GM21786 (cell line): ENCODE measurements at regions not wholly inside any gene's neighbourhood (a gene's known extent, or its start where the extent isn't known, plus 50 kb on each side); places are given as distances from the start of the nearest gene placed in this dataset.
A peak's percentile ranks its signal among the peaks of the same experiment; 100 is the strongest.

Experiments used
- ATAC-seq: cut with Tn5 transposase; IDR thresholded peaks from one replicate; pipeline ENCODE4 v1.9.1; 2021; ENCODE audit not compliant: unreplicated experiment

DNA sequence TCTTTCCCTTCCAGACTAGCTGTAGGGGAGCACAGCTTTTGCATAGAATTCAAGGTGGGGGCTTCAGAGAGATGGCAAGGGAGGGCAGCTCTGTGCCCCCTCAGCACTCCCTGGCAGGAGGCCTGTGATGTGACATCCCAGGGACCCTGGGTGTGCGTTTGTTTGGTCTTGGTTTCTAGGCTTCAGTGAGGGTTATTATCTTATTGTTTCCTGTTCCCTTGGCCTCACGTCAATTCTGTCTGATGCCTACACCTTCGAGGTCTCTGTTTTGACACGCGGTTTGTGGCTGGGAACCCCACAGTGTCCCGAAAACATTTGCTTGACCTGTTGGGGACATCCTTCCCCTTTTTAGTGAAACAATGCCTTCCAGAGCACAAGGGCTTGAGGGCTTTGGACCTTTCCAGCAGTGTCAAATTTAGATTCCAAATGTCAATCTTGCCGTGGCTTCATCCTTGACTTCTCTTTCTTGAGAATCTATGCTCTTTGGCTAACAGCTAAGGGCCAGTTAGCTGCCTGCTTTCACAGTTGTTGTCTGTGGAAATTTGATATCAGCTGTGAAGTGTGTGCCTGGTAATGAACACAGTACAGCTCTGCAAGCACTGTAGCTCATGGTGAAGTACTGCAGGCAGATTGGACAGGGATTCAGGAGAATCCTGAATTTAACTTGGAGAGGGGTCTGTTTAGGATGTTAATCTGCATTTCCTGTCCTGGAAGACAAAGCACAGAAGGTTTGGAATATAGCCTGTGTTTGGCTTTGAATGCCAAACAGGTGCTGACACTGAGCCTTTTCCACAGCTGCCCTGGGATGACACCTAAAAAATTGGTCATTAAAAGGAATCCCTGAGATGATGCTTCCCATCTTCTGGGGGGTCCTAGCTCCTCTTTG lies 108.2 kb upstream of the CXCR4 start:
- ATAC-seq: peak; percentile 64

DNA sequence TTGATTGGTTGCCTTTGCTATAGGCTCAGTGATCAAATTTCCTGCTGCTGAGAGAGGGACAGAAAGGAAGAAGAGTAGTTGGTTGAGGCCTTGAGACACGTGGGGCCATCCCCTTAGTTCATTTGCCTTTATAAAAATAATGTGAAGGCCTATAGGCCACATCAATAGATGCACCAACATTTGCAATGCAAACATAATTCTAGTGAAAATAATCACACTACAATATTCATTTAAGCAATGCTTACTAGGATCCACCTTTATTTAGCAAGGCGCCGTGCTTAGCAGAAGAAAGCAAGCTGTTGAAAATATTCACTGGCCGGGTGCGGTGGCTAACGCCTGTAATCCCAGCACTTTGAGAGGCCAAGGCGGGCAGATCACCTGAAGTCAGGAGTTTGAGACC lies 105.3 kb upstream of the CXCR4 start:
- ATAC-seq: no peak

DNA sequence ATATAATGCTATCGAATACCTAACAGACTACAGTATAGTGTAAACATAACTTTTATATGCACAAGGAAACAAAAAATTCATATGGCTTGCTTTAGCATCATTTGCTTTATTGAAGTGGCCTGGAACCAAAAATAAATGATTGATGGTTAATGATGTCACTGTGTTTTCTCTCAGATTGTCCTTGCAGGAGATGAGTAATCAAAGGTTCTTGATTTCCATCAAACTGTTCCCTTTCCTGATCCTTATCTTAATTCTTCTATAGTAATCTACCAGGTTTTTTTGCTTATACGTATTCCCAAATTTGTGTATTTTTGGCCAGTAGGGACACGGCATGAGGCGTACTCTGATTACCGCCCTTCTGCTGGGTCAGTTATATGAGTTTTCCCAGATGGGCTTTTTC lies 104.9 kb upstream of the CXCR4 start:
- no peak for ATAC-seq

DNA sequence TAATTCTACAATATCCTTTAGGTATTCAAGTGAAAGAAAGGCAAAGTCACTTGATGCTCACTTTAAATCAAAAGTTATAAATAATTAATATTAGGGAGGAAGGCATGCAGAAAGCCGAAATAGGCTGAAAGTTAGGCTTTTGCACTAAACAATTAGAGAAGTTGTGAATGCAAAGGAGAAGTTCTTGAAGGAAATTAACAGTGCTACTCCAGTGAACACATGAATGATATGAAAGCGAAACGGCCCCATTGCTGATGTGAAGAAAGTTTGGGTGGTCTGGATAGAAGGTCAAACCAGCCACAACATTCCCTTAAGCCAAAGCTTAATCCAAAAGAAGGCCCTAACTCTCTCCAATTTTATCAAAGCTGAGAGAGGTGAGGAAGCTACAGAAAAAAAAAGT lies 103.1 kb upstream of the CXCR4 start:
- no peak for ATAC-seq

DNA sequence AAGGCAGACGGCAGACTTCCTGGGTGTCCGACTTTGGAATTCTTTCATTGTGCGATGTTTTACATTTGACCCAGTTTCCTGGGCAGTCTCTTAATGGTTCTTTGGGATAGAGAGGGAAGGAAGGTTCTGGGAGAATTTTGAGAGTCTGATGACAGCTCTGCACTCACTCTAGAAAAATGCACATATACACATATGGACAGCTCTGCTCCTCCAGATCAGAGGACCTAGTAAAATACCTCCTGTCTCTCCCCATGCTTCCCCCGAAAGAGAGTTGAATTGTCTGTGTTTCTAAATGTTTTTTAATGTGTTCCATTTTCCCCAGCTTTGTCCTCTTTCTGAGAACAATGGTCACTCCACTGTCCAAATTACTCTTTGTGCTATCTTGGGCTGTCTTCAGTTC lies 102.0 kb upstream of the CXCR4 start:
- no peak for ATAC-seq

DNA sequence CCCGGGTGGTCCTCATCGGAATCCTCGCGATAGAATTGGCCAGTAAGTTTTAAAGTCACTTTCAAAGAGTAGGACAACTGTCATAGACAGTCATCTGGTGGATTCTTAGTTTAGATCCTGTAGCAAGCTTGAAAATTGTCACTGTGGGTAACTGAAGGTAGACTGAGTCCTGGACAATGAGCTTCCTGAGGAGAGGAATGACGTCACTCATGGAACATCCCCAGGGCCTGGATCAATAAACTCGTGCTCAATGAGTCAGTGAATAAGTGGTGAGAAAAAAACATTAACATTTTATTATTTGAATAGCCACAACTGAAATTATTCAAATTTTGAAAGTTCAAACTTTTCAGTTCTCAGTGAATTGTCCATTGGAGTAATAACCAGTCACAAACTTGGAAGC lies 101.4 kb upstream of the CXCR4 start:
- ATAC-seq: no peak

DNA sequence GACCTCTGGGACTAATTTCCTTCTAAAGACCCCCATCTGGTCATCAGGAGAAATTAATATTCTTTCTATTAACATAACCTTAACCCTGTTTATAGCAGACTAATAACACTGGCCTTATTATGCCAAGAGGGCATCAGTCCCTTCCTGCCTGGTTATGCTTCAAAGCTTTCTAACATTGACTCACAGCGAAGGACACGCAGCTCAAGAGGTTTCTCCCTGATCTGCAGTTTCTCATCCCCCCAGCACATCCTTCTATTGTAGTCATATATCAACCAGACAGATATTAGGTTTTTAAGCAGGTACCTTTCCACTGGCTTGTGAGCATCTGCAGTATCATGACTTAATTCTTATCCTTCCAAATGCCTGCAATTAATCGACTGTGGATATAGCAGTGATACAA lies 100.0 kb upstream of the CXCR4 start:
- ATAC-seq: no peak

DNA sequence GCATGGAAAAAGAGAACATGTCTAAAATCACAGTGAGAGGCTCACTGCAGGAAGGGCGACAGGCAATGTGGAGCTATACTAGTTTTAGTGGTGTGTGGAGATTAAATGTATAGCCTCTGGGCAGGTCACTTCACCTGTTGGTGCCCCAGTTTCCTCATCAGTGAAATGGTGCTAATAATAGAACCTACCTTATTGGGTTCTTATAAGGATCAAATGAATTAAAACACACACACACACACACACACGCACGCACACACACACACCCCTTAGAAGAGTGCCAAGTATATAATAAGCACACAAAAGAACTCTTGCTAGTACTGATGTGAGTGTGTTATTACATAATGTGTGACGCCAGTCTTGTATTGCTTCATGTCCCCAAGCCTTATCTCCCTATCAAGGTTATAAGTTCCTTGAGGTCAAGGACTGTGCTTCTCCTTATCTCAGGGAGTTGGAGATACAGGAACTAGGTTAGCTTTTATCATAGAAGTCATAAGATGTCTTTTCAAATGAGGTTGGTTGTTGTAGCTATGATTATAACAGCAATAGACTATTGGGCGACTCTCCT lies 98.0 kb upstream of the CXCR4 start:
- no peak for ATAC-seq

DNA sequence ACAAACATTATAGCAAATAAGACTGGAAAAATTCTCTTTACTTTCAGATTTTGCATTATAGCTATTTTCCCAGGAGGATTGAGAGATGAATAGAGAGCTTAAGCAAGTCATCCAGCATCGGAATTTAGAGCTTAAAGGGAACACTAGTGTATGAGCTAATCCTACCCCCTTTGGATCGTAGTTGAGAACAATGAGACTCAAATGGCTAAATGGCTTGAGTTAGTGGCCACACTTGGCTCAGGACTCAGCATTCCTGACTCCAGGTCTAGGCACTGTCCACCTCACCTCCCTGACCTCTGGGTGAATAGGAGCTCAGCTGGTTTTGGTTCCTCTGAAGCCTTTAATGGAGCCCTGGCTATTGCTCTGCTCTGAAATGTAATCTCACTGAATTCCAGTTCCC lies 97.5 kb upstream of the CXCR4 start:
- ATAC-seq: no peak

DNA sequence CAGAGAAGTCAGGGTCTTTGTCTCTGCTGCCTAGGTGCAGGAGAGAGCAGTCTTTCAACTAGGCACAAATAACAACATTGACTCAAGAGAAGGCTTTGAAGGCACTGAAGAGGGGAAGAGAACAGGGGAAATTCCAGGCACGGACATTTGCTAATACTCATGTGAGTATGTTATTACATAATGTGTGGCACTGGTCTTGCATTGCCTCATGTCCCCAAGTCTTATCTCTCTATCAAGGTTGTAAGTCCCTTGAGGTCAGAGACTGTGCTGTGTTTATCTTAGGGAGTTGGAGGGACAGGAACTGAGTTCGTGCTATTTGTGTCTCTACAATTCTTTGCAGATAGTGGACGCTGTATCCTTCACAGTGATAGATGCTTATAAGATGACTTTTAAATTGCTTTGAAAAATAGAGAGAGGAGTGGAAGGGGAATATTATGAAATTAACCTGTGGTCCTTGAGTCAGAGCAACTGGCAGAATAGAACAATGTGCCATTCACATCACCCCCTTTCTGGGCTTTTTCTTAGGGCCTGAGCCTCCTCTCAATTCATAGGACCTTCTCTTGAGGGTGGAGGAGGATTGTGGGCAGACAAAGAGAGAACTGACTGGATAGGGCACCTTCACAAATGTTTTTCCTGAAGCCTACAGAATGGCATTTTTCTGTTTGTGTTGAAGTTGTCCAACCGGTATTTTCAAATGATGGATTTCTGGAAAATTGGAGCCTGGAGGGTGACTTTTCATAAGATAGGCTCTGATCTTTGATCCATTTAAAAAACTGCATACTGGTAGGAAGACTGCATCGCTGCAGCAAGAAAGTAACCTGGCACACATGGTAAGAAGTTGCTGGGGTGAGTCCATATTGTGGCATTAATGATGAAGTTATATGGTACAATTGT lies 96.6 kb upstream of the CXCR4 start:
- no peak for ATAC-seq

DNA sequence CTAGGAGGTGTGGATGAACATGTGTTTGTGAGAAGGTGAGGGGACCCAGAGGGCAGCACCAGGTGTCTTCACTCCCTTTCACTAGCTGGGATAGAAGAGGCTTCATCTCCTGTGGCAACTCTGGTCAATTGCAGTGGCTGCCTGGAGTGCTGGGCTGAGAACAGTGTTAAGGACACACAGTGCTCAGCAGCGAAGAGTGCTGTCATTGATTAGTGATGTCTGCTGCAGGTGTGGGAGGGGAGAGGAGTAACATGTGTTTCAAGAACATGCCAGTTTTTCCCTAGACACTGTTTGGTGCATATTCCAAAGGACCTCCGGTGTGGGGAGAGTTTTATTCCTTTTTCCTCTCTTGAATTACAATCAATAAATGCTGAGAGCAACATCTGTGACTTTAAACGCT lies 95.9 kb upstream of the CXCR4 start:
- ATAC-seq: no peak

DNA sequence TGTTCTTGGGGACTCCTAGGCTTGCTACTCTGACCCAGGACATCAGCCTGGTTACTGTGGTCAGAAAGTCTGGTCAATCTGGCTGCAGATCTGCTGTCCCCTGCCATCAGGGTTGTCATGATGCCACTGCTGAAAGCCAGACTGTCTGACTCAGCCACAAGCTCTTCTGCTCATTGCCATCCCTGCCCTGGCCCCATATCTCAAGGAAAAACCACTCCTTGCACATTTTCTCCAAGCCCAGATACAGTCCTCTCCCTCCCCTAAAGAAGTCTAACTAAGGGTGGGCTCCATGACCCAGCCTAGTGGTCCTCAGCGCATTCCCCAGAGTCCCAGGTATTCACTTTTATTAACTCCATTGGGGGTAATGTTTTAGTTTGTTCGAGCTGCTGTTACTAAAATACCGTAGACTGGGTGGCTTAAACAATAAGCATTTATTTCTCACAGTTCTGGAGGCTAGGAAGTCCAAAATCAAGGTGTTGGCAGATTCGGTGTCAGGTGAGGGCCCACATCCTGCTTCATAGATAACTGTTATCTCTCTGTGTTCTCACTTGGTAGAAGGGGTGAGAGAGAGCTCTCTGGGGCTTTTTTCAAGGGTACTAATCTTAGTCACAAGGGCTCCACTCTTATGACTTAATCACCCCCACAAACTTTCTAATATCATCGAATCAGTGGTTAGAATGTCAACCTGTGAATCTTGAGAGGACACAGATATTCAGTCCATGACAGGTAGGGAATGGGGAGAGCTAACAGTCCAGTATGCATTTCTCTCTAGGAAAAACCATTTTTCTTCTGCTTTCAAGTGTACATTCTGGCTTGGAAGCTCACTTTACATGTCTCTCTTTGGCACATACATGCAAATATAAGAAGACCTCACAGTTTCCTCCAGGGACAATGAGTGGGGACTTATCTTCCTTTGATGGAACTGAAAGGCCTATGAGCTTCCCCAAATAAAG lies 94.8 kb upstream of the CXCR4 start:
- peak; percentile 68 for ATAC-seq

DNA sequence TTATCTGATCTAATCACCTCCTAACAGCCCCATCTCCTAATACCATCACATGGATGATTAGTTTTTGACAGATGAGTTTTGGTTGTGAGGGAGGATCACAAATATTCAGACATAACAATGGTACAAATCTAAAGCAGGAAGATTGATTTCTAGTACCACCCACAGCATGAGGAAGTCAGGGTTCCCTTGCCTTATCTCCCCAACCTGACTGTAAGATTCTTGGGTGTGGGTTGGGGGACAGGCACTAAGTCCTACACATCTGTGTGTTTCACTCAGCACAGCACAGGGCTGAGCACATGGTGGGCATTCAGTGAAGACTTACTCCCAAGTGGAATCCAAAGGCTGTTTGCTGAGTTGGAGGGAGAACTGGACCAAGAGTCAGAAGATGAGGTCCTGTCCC lies 93.8 kb upstream of the CXCR4 start:
- ATAC-seq: no peak

DNA sequence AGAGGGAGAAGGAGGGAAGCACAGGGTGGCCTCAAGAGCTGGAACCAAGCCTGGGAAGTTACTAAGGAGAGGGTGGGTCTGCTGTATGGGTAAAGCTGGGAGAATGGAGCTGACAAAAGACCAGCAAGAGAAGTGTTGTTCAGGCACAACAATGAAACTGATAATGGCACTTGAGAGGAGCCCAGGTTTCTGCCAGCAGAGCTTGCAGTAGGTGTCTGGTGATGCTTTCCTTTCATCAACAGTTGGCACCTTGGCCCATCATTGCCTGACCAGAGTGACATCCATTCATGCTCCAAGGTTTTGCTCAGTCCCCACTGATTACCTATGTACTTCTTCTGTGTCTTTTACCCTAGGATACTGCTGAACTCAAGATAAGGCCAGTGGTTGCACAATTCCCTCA lies 92.9 kb upstream of the CXCR4 start:
- ATAC-seq: no peak

DNA sequence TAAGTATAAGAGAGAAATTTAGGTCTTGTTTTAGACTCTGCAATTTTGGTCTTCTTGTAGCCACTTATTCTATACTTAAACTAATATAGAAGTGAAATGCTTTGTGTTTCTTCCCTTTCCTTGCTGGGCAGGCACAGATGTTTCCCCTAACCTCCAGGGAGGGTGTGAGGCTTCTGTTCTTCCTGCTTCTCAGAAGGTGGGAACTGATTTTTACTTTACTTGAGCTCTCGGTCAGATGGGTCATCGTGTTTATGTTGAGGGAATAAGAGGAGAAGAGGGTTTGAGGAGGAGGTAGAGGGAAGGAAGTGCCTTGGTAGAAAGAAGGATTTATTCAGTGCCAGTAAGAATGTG lies 92.5 kb upstream of the CXCR4 start:
- ATAC-seq: no peak

DNA sequence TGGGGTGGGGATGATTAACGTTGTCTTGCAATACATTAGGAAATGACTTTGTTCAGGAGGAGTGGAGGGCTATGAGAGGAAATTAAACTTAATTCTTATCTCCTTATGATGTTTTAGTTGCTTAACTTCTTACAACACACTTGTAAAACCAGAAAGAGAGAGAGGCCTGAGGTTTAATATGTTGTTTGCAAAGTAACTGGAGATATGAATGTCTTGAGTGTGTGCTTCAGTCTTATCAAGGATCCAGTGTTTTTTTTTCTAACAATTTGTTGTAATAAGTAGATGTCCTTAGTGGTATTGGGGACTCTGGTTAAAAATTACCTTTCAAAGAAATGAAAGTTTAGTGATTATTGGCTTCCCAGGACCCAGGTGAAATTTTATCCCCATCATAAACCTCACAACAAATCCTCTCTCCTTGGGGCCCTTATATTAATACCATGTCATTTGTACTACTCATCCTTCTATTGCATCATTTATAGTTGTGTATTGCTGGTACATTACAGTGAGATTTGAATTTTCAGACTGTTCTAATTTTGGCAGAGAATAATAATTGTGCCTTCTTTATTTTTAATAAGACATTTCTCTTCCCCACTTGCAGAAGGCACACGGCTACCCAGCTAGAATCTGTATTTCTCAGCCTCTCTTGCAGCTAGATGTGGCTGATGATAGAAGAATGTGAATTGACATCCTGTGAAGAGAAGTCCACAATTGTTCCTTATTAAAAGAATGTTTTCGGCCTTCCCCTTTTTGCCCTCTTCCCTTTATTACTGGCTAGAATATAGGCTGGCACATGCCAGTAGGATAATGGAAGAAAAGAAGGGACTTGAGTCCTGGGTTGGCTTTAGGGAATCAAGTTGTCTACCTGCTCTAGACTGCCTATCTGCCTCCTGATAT lies 91.9 kb upstream of the CXCR4 start:
- no peak for ATAC-seq

DNA sequence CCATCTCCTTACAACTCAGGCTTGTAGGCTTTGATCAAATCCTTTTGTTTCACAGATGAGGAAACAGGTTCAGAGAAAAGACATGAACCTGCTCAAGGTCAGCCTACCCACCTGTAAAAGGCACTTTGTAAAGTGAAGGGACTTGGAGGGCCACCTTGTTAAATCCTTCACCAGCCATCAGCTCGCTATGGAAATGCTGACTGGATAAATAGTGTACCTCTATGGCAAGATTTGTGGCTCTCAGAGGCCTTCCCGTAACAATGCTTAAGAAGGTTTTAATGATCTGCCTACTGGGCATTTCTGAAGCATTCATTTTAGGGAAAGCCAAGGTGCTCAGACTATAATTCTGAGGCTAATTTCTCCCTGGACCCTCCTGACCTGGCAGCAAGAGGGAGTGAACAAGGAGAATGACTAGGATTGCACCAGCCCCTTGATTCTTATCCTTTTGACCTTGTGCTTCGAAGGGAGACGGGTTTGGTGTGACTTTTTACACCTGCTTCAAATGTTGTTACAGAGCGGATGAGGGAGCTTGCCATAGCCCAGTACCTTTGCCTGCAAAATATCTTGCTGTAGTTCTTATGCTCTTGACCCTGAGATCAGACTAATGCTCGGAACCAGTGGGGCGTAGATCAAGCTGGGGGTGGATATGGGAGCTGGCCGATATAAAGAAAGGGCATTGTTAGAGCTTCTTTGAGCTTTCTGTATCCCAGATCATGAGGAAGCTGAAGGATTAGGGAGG lies 90.9 kb upstream of the CXCR4 start:
- no peak for ATAC-seq

DNA sequence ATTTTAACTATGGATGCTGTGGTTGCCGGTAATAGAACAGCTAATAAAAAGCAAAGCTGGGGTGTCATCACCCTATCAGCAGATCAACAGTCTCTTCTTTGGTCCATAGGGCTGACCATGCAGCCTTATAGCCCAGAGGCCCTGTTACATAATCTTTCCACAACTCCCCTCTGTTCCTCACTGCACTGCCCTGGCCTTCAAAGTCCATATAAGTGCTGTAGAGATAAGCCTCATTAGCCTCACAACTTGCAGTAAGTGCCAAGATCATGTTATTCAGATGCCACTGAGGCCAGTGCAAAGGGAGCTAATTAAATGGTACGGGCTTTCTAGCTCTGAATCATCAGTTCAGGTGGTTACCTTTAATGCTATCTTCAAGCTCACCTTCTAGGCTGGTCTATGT lies 89.7 kb upstream of the CXCR4 start:
- peak; percentile 2 for ATAC-seq

DNA sequence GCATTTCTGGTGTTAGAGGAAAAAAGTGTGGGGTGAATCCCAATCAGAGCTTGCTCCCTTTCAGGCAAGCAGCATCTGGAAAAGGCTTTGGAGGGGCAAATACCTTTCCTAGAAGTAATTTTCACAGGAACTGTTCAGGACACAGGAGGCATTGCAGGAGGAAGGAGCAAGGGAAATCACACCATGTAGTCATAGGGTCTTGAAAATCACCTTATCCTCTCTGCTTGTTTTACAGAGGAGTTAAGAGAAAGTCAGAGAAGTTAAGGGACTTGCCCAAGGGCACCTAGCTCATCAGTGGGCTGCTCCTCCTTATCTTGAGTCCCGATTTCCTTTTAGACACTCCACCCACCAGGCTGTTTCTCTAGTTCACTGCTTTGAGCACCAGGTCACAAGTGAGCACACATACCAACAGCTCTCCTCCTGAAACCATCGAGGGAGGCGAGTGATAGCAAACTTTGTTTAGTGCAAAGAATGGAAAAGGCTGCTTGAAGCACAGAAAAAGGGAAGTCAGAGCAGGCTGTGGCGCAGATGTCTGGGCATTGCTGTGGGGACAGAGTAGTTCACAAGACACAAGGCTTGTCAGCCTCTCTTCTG lies 89.2 kb upstream of the CXCR4 start:
- ATAC-seq: peak; percentile 51
